Dermis blood vessel endothelial cell (primary cell): ENCODE measurements at regions not wholly inside any gene's neighbourhood (a gene's known extent, or its start where the extent isn't known, plus 50 kb on each side); places are given as distances from the start of the nearest gene placed in this dataset.
"Not testable (repeated sequence)": the region's sequence is repeated elsewhere in the genome, so short reads cannot be mapped to it uniquely, and the experiment has no call there.

Experiments used
- DNase-seq: peaks from one replicate; pipeline ENCODE4 v3.0.0; 2010

DNA sequence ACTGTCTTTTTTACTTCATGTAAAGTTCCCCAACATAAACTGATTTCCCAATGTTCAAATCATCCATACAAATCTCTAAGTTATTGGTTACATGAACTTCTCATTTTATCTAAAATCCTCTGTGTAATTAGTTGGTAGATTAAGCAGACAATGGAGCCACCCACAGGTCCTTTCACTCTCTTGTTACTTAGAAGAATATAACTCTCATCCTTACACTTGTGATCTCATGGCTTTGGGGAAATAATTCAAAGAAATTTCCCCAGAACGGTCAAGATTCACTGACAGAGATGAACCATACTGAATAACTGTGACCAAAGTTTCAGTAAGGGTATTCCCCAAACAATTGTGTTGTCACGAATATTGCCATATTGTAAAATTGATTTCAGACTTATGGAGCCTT is 1102.6 kb upstream of the EPHA6 start:
- DNase-seq = no peak

- DNase-seq = no peak
Measured at GRCh38 chr3:95715128-95715527, 1099.3 kb upstream of the EPHA6 start.

- no peak for DNase-seq
Measured at GRCh38 chr3:95717048-95717447, 1097.3 kb upstream of the EPHA6 start.

DNA sequence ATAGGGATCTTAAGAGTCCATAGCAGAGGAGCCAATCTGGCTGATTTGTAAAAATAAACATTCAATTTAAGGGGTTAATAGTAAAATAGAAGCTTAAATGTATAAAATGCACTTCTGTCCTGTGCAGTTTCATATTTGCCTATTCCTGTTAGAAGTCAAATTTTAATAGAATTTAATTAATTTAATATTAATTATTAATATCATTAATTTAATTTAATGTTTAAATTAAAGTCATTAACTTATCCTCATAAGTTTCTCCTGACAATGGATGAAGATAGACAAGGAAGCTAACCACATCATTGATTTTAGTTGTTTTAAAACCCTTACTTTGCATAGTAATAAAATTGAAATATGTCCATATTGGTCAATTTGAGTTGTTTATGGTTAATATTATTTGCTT is 1096.2 kb upstream of the EPHA6 start:
- no peak for DNase-seq

DNA sequence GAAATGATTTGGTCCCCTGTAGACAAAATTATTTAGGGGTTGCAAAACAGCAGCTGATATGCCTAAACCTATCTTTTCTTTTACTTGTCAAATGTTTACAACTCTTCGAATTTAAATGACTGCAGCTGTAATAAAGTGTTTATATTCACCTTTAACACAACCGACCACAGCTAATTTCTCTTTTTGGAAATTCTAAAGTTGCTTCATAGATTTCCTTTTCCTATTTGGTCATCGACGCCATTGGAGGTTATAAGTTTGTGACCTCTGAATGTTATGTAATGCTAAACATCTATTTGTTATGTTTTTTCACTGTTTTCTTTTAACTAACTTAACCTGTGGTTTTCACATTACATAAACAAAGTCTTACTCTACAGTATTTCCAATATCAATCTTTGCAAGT is 1094.9 kb upstream of the EPHA6 start:
- DNase-seq = no peak

- no peak for DNase-seq
Measured at GRCh38 chr3:95721938-95722337, 1092.5 kb upstream of the EPHA6 start.

DNA sequence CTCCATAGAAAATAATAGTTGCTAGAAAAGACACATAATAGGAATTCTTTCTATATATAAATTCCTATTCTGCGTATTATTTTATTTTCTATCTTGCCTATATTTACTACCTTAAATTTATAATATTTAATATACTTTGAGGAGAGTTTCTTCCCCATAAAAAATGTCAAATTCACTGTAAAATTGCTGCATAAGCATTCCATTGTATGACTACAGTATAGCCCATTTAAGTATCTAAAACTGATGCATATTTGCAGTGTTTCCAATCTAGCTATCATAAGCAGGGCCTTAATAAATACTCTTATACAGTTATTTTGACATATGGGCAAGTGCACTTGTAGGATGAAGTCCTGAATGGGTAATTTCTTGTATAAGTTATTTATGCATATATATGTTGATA is 1088.6 kb upstream of the EPHA6 start:
- DNase-seq = no peak

- no peak for DNase-seq
Measured at GRCh38 chr3:95731753-95732152, 1082.6 kb upstream of the EPHA6 start.

DNA sequence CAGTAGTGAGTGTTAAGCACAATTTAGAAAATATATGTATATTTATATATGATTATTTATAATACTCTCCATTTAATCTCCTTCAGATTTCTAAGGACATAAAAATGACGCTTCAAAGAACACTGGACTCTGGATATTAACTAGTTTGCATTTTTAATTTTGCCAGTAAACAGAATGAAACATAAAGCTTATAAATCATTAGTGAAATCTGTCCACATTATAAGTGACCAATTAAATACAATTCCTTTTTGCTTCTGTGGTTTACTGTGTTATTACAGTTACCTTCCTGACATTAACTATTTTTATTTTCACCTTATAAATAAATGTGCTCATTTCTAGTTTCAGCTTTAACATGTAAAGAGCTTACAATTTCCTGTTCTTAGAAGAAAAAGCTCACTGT is 1081.1 kb upstream of the EPHA6 start:
- DNase-seq = no peak

DNA sequence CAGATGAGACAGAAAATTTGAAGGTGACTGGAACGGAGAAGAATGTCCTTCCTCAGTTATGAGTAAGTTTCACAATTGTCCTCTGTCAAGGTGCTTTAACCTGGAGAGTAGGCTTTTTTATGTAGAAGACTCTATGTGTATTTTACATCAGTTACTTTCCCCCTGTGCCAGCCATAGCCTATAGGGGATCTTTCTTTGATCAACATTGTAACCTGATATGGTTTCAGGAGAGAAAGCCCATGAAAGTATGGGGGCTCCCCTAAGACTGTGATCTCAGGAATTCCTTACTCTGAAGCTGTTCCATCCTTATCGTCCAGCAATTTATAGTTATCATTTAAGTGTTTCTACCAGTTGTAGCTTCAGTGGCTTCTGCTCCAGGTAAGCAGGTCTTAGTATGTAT is 1076.3 kb upstream of the EPHA6 start:
- DNase-seq = no peak

DNA sequence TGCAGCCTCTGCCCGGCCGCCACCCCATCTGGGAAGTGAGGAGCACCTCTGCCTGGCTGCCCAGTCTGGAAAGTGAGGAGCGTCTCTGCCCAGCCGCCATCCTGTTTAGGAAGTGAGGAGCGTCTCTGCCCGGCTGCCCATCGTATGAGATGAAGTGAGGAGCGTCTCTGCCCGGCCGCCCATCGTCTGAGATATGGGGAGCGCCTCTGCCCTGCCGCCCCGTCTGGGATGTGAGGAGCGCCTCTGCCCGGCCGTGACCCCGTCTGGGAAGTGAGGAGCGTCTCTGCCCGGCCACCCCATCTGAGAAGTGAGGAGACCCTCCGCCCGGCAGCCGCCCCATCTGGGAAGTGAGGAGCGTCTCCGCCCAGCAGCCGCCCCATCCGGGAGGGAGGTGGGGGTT is 1069.5 kb upstream of the EPHA6 start:
- DNase-seq = not testable (repeated sequence)

DNA sequence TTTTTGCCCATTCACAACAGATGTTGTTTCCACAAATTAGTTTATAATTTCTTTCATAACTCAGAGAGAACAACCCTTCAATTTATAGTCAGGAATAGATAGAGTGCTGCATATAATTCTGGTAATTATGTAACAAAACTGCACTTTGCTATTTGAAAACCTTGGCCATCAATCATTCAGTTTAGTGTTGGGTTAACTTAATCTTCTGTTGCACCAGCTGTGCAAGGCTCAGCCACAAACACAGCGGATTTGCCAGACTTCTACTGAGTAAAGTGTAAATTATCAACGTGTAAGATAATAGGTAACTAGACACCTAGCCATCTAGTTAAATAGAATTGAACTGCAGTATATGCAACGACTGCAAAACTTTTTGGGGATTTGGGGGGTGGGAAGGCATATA is 1064.3 kb upstream of the EPHA6 start:
- no peak for DNase-seq

DNA sequence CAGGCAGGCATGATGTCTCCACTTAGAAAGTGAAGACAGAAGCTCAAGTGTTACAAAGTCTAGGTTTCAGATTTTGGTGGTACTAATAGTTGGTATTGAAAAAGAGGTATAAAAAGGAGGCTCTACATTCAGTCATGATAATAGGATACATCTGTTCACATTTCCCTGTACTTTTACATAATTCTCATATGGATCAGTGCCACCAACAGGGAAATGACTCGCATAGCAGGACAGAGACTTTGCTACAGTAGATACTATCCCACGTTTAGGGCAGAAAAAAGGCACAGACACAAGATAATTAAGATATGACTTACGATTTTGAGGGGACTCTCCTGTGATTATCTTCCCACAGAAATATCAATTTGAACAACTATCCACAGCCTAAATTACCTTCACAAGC is 1062.9 kb upstream of the EPHA6 start:
- no peak for DNase-seq

GRCh38 chr3:95752199-95752598 is 1062.2 kb upstream of the EPHA6 start:
- DNase-seq = no peak

DNA sequence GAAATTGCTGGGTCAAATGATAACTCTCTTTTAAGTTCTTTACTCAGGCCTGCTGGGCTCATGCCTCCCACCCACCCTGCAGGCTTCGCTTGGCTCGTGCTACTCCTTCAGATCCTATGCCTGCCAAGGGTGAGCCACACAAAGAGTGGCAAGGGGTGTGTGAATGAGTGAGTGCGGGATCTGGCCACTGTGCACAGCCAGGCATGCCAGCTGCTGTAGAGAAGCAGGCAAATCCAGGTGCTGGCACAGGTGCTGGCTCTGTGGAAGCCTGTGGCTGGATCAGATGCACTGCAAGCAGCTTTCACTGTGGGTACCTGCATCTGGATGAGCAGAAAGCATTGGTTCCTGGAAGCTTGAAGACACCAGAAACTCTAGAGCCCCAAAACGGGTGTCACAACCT is 1055.7 kb upstream of the EPHA6 start:
- no peak for DNase-seq

- DNase-seq = no peak
Measured at GRCh38 chr3:95759614-95760301, 1054.6 kb upstream of the EPHA6 start.

GRCh38 chr3:95775486-95776094 is 1038.8 kb upstream of the EPHA6 start:
- no peak for DNase-seq

GRCh38 chr3:95781598-95781997 is 1032.8 kb upstream of the EPHA6 start:
- DNase-seq = no peak

GRCh38 chr3:95789111-95789510 is 1025.3 kb upstream of the EPHA6 start:
- no peak for DNase-seq

GRCh38 chr3:95797081-95797480 is 1017.3 kb upstream of the EPHA6 start:
- DNase-seq = no peak

GRCh38 chr3:95798628-95799027 is 1015.8 kb upstream of the EPHA6 start:
- no peak for DNase-seq

- no peak for DNase-seq
Measured at GRCh38 chr3:95810462-95810861, 1003.9 kb upstream of the EPHA6 start.

- DNase-seq = no peak
Measured at GRCh38 chr3:95813244-95813643, 1001.1 kb upstream of the EPHA6 start.

DNA sequence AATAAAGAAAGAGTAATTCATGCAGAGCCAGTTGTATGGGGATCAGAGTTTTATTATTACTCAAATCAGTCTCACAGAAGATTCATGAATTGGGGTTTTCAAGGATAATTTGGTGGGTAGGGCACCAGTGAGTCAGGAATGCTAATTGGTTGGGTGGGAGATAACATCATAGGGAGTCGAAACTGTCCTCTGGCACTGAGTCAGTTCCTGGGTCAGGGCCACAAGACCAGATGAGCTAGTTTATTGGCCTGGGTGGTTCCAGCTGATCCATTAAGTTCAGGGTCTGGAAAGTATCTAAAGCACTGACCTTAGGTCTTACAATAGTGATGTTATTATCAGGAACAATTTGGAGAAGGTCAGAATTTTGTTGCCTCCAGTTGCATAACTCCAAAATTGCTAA is 998.6 kb upstream of the EPHA6 start:
- DNase-seq = no peak

GRCh38 chr3:95826419-95826818 is 988.0 kb upstream of the EPHA6 start:
- no peak for DNase-seq
